SK-N-MC (cell line): ENCODE measurements at regions not wholly inside any gene's neighbourhood (a gene's known extent, or its start where the extent isn't known, plus 50 kb on each side); places are given as distances from the start of the nearest gene placed in this dataset.
"Not testable (repeated sequence)": the region's sequence is repeated elsewhere in the genome, so short reads cannot be mapped to it uniquely, and the experiment has no call there.

ENCODE experiments used
- DNase-seq: peaks from one replicate; pipeline ENCODE4 v3.0.0-alpha.2; 2011; ENCODE audit warnings: low read depth, low spot score
- H3K27ac ChIP-seq: fragments of 200-600 bp; sonication (generic); 2 replicates; pipeline ENCODE4 v1.5.1; 2016; ENCODE audit warnings: mixed run types
- H3K36me3 ChIP-seq: fragments of 200-600 bp; sonication (generic); 2 replicates; pipeline ENCODE4 v1.6.1; 2017; ENCODE audit warnings: antibody characterized with exemption, low read length, mixed read lengths; ENCODE audit not compliant: insufficient read depth
- H3K4me3 ChIP-seq: fragments of 200-600 bp; sonication (generic); 2 replicates; pipeline ENCODE4 v1.5.1; 2016
- H3K9ac ChIP-seq: fragments of 200-600 bp; sonication (generic); 2 replicates; pipeline ENCODE4 v1.8.0; 2017; ENCODE audit warnings: mixed run types, mixed read lengths; ENCODE audit not compliant: insufficient read length
- H3K9me3 ChIP-seq: fragments of 200-600 bp; sonication (generic); 2 replicates; pipeline ENCODE4 v1.6.1; 2017; ENCODE audit warnings: low read depth, mild to moderate bottlenecking, antibody characterized with exemption, low read length, moderate library complexity, mixed read lengths
- EZH2 ChIP-seq: fragments of 200-600 bp; sonication (generic); IDR thresholded peaks from one replicate; pipeline ENCODE4 v1.6.1; 2017; ENCODE audit warnings: antibody characterized with exemption
- FOXP2 ChIP-seq: optimal IDR thresholded peaks from 2 replicates; pipeline ENCODE3; 2011; ENCODE audit warnings: mild to moderate bottlenecking, moderate library complexity; ENCODE audit not compliant: insufficient read depth; ENCODE audit errors: extremely low read length, control extremely low read depth
- POLR2AphosphoS5 ChIP-seq: IDR thresholded peaks from 2 replicates; pipeline ENCODE4 v1.6.1; 2012; ENCODE audit warnings: mild to moderate bottlenecking, low read depth, low read length, borderline replicate concordance

GRCh38 chr2:8604262-8604661 lies 77.6 kb upstream of the ID2 start:
- no peak overlapping the region for H3K4me3 ChIP-seq
- H3K27ac ChIP-seq, result no peak overlapping the region
- H3K36me3 ChIP-seq, result no peaks in the 10 kb centered on the region
- no peak for TF ChIP-seq POLR2AphosphoS5
- no peak for DNase-seq
- H3K9ac ChIP-seq, result no peak overlapping the region
- no peaks in the 10 kb centered on the region for H3K9me3 ChIP-seq

DNA sequence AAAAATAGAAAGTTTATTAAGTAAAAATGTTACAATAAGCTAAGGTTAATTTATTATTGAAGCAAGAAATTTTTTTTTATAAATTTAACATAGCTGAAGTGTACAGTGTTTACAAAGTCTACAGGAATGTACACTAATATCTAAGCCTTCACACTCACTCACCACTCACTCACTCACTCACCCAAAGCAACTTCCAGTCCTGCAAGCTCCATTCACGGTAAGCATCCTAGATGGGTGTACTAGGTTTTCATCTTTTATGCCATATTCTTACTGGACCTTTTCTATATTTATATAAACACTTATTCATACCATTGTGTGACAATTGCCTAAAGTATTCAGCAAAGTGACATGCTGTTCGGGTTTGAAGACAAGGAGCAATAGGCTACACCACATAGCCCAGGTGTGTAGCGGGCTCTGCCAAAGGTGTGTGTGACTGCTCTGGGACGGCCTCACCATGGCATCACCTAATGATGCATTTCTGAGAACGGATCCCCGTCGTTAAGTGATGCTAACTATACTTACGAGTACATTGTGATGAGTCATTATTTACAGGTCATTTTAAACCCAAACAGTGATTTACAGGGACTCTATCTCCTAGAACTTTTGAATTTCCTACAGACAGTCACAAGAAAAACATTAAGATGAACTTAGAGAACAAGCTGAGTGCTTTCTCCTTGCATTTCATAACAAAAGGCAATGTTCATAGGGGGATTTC lies 76.3 kb upstream of the ID2 start:
- no peak for DNase-seq
- Histone ChIP-seq H3K9ac (no peak overlapping the region), H3K27ac (no peak overlapping the region), H3K36me3 (no peaks in the 10 kb centered on the region), H3K4me3 (no peak overlapping the region), H3K9me3 (no peaks in the 10 kb centered on the region)
- TF ChIP-seq EZH2 (no peak), FOXP2 (no peak), POLR2AphosphoS5 (no peak)

- Histone ChIP-seq H3K36me3 (no peaks in the 10 kb centered on the region), H3K27ac (no peak overlapping the region), H3K9me3 (no peaks in the 10 kb centered on the region), H3K9ac (no peak overlapping the region), H3K4me3 (no peak overlapping the region)
- no peak for TF ChIP-seq FOXP2
- no peak for TF ChIP-seq EZH2
- TF ChIP-seq POLR2AphosphoS5, result no peak
- DNase-seq, result no peak
These were observed 75.6 kb upstream of the ID2 start for GRCh38 chr2:8606226-8606625.

GRCh38 chr2:8606649-8607550 lies 75.0 kb upstream of the ID2 start:
- no peak overlapping the region for H3K27ac ChIP-seq
- DNase-seq, result no peak
- no peaks in the 10 kb centered on the region for H3K9me3 ChIP-seq
- H3K4me3 ChIP-seq, result no peak overlapping the region
- no peaks in the 10 kb centered on the region for H3K36me3 ChIP-seq
- TF ChIP-seq EZH2, result no peak
- no peak for TF ChIP-seq FOXP2
- no peak for TF ChIP-seq POLR2AphosphoS5
- H3K9ac ChIP-seq, result no peak overlapping the region

DNA sequence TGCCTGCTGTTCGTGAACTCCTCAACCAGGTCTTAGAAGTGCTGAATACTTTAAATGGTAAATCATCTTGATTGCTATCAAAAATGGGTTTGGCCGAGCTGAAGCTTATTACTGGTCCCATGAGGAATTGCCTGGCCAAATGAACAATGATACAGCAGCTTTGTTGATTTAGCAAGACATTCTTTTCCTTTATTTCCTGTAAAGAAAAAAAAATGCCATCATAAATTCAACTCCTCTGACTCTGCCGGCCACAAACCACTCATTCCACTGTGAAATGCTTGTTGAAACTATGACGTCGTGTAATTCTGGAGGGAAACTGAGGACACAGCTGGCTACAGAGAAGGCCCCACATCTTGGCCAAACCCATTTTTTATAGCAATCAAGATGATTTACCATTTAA lies 74.2 kb upstream of the ID2 start:
- H3K36me3 ChIP-seq, result no peaks in the 10 kb centered on the region
- DNase-seq, result no peak
- H3K4me3 ChIP-seq, result no peak overlapping the region
- no peak for TF ChIP-seq POLR2AphosphoS5
- no peak for TF ChIP-seq FOXP2
- TF ChIP-seq EZH2, result no peak
- H3K9ac ChIP-seq, result no peak overlapping the region
- no peaks in the 10 kb centered on the region for H3K9me3 ChIP-seq
- no peak overlapping the region for H3K27ac ChIP-seq

GRCh38 chr2:8608411-8608954 lies 73.4 kb upstream of the ID2 start:
- Histone ChIP-seq H3K9ac (no peak overlapping the region), H3K27ac (no peak overlapping the region), H3K4me3 (no peak overlapping the region), H3K9me3 (no peaks in the 10 kb centered on the region), H3K36me3 (no peaks in the 10 kb centered on the region)
- no peak for TF ChIP-seq EZH2
- TF ChIP-seq FOXP2, result no peak
- TF ChIP-seq POLR2AphosphoS5, result no peak
- DNase-seq, result no peak

GRCh38 chr2:8609357-8609811 lies 72.5 kb upstream of the ID2 start:
- H3K9me3 ChIP-seq, result no peaks in the 10 kb centered on the region
- H3K4me3 ChIP-seq, result no peak overlapping the region
- DNase-seq, result no peak
- H3K27ac ChIP-seq, result no peak overlapping the region
- no peak overlapping the region for H3K9ac ChIP-seq
- H3K36me3 ChIP-seq, result no peaks in the 10 kb centered on the region
- TF ChIP-seq POLR2AphosphoS5, result no peak
- TF ChIP-seq FOXP2, result no peak
- no peak for TF ChIP-seq EZH2

DNA sequence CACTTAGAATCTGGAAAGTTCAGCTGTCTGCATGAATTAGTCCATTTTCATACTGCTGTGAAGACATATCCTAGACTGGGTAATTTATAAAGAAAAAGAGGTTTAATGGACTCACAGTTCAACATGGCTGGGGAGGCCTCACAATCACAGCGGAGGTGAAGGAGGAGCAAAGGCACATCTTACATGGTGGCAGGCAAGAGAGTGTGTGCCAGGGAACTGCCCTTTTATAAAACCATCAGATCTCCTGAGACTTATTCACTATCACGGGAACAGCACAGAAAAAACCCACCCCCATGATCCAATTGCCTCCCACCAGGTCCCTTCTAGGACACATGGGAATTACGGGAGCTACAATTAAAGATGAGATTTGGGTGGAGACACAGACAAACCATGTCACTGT lies 71.1 kb upstream of the ID2 start:
- H3K4me3 ChIP-seq, H3K27ac ChIP-seq, H3K36me3 ChIP-seq, H3K9me3 ChIP-seq, DNase-seq, H3K9ac ChIP-seq: not testable (repeated sequence)

DNA sequence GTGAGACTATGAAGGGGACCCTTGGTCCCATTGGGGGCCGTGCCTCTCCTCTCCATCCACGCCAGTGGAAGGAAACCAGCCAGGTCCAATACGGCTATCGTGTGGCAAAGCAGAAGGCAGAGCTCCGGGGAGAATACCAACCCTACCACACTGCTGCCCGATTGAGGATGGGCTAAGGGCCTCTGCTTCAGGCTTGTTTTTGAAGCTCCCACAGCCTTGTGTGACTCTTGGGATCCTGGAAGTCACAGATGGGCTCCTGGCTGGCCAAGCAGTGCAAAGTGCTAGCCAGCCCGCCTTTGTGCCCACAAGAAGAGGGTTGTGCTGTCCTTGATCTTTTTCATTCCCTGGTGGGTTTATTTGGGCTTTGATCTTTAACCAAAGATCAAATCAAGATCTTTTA lies 70.6 kb upstream of the ID2 start:
- H3K4me3 ChIP-seq, result no peak overlapping the region
- H3K27ac ChIP-seq, result no peak overlapping the region
- H3K36me3 ChIP-seq, result no peaks in the 10 kb centered on the region
- DNase-seq, result no peak
- no peak overlapping the region for H3K9ac ChIP-seq
- H3K9me3 ChIP-seq, result no peaks in the 10 kb centered on the region
- TF ChIP-seq EZH2, result no peak
- TF ChIP-seq POLR2AphosphoS5, result no peak
- TF ChIP-seq FOXP2, result no peak
